H1 (cell line): ENCODE measurements at regions not wholly inside any gene's neighbourhood (a gene's known extent, or its start where the extent isn't known, plus 50 kb on each side); places are given as distances from the start of the nearest gene placed in this dataset.

Experiments used
- GABPA ChIP-seq: IDR thresholded peaks from 2 replicates; pipeline ENCODE4 v1.6.1; 2011; ENCODE audit warnings: mild to moderate bottlenecking, low read length, moderate library complexity, borderline replicate concordance; ENCODE audit not compliant: insufficient read depth
- NANOG ChIP-seq: IDR thresholded peaks from 2 replicates; pipeline ENCODE4 v1.6.1; 2011; ENCODE audit warnings: low read length, low read depth, mild to moderate bottlenecking, inconsistent platforms; ENCODE audit not compliant: insufficient read depth, poor library complexity, severe bottlenecking
- SIN3A ChIP-seq, 2 experiments: IDR thresholded peaks in 1 of 2; conservative IDR thresholded peaks in 1 of 2; 2 replicates each; pipeline ENCODE4 v1.6.1; 2011 to 2012; ENCODE audit warnings: low read length in 2 of 2, improper control_type of control experiment in 1 of 2, low read depth in 1 of 2, mild to moderate bottlenecking in 1 of 2
- TF ChIP-seq, protein P1 (sequence below): IDR thresholded peaks from 2 replicates; pipeline ENCODE4 v1.6.1; 2012; ENCODE audit warnings: low read length, inconsistent platforms

DNA sequence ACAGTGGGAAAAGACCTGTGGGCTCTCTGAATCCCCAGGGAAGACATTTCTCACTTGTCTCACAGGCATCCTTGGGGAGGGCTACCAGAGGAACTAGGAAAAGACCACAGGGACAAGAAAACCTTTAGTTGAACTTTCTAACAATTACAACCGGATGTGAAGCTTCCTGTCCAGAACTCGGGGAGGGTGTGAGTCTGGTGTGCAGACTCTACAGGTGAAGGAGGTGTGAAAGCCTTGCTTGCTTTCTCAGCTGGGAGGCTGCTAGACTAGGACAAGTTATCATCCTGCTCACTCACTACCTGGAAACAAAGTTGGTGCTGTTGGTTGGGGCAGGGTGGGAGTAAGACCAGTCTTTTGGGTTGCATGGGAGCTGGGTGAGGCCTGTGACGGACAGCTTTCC lies 158.5 kb upstream of the PBDC1 start (continued):
- TF ChIP-seq NANOG (no peak), SIN3A (conservative IDR thresholded peaks at IDR 0.05 in 1 of 2, IDR thresholded peaks at IDR 0.05 in 1 of 2; ENCODE audit: low read depth in 1 of 2, low read length in 2 of 2) (no peak), GABPA (no peak)
- TF ChIP-seq, protein P1, sequence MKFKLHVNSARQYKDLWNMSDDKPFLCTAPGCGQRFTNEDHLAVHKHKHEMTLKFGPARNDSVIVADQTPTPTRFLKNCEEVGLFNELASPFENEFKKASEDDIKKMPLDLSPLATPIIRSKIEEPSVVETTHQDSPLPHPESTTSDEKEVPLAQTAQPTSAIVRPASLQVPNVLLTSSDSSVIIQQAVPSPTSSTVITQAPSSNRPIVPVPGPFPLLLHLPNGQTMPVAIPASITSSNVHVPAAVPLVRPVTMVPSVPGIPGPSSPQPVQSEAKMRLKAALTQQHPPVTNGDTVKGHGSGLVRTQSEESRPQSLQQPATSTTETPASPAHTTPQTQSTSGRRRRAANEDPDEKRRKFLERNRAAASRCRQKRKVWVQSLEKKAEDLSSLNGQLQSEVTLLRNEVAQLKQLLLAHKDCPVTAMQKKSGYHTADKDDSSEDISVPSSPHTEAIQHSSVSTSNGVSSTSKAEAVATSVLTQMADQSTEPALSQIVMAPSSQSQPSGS, result no peak
